ENCODE measurements at regions not wholly inside any gene's neighbourhood (a gene's known extent, or its start where the extent isn't known, plus 50 kb on each side); places are given as distances from the start of the nearest gene placed in this dataset.
A peak's percentile ranks its signal among the peaks of the same experiment; 100 is the strongest.

GRCh38 chr14:51307551-51307950 is 67.5 kb downstream of the TMX1 start:
- no peaks in the 10 kb centered on the region for H3K36me3 ChIP-seq (ENCODE audit: control insufficient read depth in 1 of 2, insufficient read depth in 2 of 2, low read length in 1 of 2)
- WGBS, 2 donors = 99 to 100% methylated on average over 1 of the region's 1 CpG
- H3K4me3 ChIP-seq (ENCODE audit: low read length in 2 of 2) = no peak overlapping the region
- H3K27me3 ChIP-seq (ENCODE audit: control insufficient read depth in 1 of 2, insufficient read depth in 2 of 2, low read length in 1 of 2) = no peaks in the 10 kb centered on the region
- no peaks in the 10 kb centered on the region for H3K9me3 ChIP-seq (ENCODE audit: control insufficient read depth, low read length)
- intact Hi-C loops (cut with DNase I) = no loop called here
- H3K4me1 ChIP-seq (ENCODE audit: control insufficient read depth in 1 of 2, insufficient read depth in 2 of 2, low read length in 2 of 2) = peaks cover 0 to 2% of the 10 kb centered on the region in 2 donors
- H3K27ac ChIP-seq (ENCODE audit: low read depth in 1 of 2, low read length in 2 of 2) = no peak overlapping the region
- DNase-seq = no peak
- ATAC-seq (ENCODE audit: low FRiP score) = no peak

GRCh38 chr14:51308866-51309265 is 68.8 kb downstream of the TMX1 start:
- intact Hi-C loops (cut with DNase I) = no loop called here
- no peak for DNase-seq
- H3K9me3 ChIP-seq (ENCODE audit: control insufficient read depth, low read length) = no peaks in the 10 kb centered on the region
- H3K4me3 ChIP-seq (ENCODE audit: low read length in 2 of 2) = no peak overlapping the region
- no peaks in the 10 kb centered on the region for H3K36me3 ChIP-seq (ENCODE audit: control insufficient read depth in 1 of 2, insufficient read depth in 2 of 2, low read length in 1 of 2)
- no peak overlapping the region for H3K27ac ChIP-seq (ENCODE audit: low read depth in 1 of 2, low read length in 2 of 2)
- no peaks in the 10 kb centered on the region for H3K27me3 ChIP-seq (ENCODE audit: control insufficient read depth in 1 of 2, insufficient read depth in 2 of 2, low read length in 1 of 2)
- peaks cover 0 to 2% of the 10 kb centered on the region in 2 donors for H3K4me1 ChIP-seq (ENCODE audit: control insufficient read depth in 1 of 2, insufficient read depth in 2 of 2, low read length in 2 of 2)
- ATAC-seq (ENCODE audit: low FRiP score) = no peak

GRCh38 chr14:51310505-51310944 is 70.5 kb downstream of the TMX1 start:
- no peak for ATAC-seq (ENCODE audit: low FRiP score)
- DNase-seq = no peak
- Histone ChIP-seq H3K27ac (ENCODE audit: low read depth in 1 of 2, low read length in 2 of 2) (no peak overlapping the region), H3K27me3 (ENCODE audit: control insufficient read depth in 1 of 2, insufficient read depth in 2 of 2, low read length in 1 of 2) (no peaks in the 10 kb centered on the region), H3K36me3 (ENCODE audit: control insufficient read depth in 1 of 2, insufficient read depth in 2 of 2, low read length in 1 of 2) (no peaks in the 10 kb centered on the region), H3K4me3 (ENCODE audit: low read length in 2 of 2) (no peak overlapping the region), H3K9me3 (ENCODE audit: control insufficient read depth, low read length) (no peaks in the 10 kb centered on the region), H3K4me1 (ENCODE audit: control insufficient read depth in 1 of 2, insufficient read depth in 2 of 2, low read length in 2 of 2) (no peaks in the 10 kb centered on the region)
- intact Hi-C loops (cut with DNase I) = no loop called here
- WGBS, 2 donors = 73 to 79% methylated on average over 1 of the region's 1 CpG

GRCh38 chr14:51314321-51315015 is 74.4 kb downstream of the TMX1 start:
- Histone ChIP-seq H3K36me3 (ENCODE audit: control insufficient read depth in 1 of 2, insufficient read depth in 2 of 2, low read length in 1 of 2) (no peaks in the 10 kb centered on the region), H3K27me3 (ENCODE audit: control insufficient read depth in 1 of 2, insufficient read depth in 2 of 2, low read length in 1 of 2) (no peaks in the 10 kb centered on the region), H3K4me1 (ENCODE audit: control insufficient read depth in 1 of 2, insufficient read depth in 2 of 2, low read length in 2 of 2) (peaks cover 2 to 6% of the 10 kb centered on the region in 2 donors), H3K27ac (ENCODE audit: low read depth in 1 of 2, low read length in 2 of 2) (no peak overlapping the region), H3K9me3 (ENCODE audit: control insufficient read depth, low read length) (no peaks in the 10 kb centered on the region), H3K4me3 (ENCODE audit: low read length in 2 of 2) (no peak overlapping the region)
- 94 to 95% methylated on average over 4 of the region's 4 CpGs for WGBS, 2 donors
- ATAC-seq (ENCODE audit: low FRiP score) = no peak
- intact Hi-C loops (cut with DNase I) = no loop called here
- DNase-seq = no peak

DNA sequence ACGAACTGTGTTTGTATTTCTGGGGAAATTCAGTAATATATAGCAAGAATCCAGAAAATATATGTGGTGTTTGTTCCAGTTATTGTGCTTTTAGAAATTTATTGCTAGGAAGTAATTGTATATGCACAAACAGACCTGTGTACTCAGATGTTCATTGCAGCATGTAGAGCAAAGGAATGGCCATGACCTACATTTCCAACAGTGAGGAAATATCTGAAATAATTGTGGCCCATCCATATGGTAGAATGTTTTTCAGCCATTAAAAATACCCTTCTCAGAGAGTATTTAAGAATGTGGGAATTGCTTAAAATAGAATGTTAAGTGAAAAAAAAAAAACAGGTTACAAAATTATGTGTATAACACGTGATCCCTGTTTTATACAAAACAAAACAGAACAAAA is 77.3 kb downstream of the TMX1 start:
- ATAC-seq (ENCODE audit: low FRiP score) = no peak
- Histone ChIP-seq H3K27me3 (ENCODE audit: control insufficient read depth in 1 of 2, insufficient read depth in 2 of 2, low read length in 1 of 2) (no peaks in the 10 kb centered on the region), H3K4me3 (ENCODE audit: low read length in 2 of 2) (no peak overlapping the region), H3K27ac (ENCODE audit: low read depth in 1 of 2, low read length in 2 of 2) (no peak overlapping the region), H3K9me3 (ENCODE audit: control insufficient read depth, low read length) (no peaks in the 10 kb centered on the region), H3K4me1 (ENCODE audit: control insufficient read depth in 1 of 2, insufficient read depth in 2 of 2, low read length in 2 of 2) (peaks cover 2 to 6% of the 10 kb centered on the region in 2 donors), H3K36me3 (ENCODE audit: control insufficient read depth in 1 of 2, insufficient read depth in 2 of 2, low read length in 1 of 2) (no peaks in the 10 kb centered on the region)
- WGBS, 2 donors = 52 to 53% methylated on average over 2 of the region's 2 CpGs
- intact Hi-C loops (cut with DNase I) = no loop called here
- DNase-seq = no peak

- H3K4me1 ChIP-seq (ENCODE audit: control insufficient read depth in 1 of 2, insufficient read depth in 2 of 2, low read length in 2 of 2) = peaks cover 2 to 6% of the 10 kb centered on the region in 2 donors
- ATAC-seq (ENCODE audit: low FRiP score) = peak; percentile 48
- DNase-seq = no peak
- WGBS, 2 donors = 6 to 8% methylated on average over 6 of the region's 6 CpGs
- peak overlapping the region; percentile 3 to 75 for H3K27ac ChIP-seq (ENCODE audit: low read depth in 1 of 2, low read length in 2 of 2)
- H3K9me3 ChIP-seq (ENCODE audit: control insufficient read depth, low read length) = no peaks in the 10 kb centered on the region
- intact Hi-C loops (cut with DNase I) = no loop called here
- no peaks in the 10 kb centered on the region for H3K36me3 ChIP-seq (ENCODE audit: control insufficient read depth in 1 of 2, insufficient read depth in 2 of 2, low read length in 1 of 2)
- no peaks in the 10 kb centered on the region for H3K27me3 ChIP-seq (ENCODE audit: control insufficient read depth in 1 of 2, insufficient read depth in 2 of 2, low read length in 1 of 2)
- H3K4me3 ChIP-seq (ENCODE audit: low read length in 2 of 2) = no peak overlapping the region
These were observed 79.0 kb downstream of the TMX1 start for GRCh38 chr14:51318813-51319597.

- Histone ChIP-seq H3K27me3 (ENCODE audit: control insufficient read depth in 1 of 2, insufficient read depth in 2 of 2, low read length in 1 of 2) (no peaks in the 10 kb centered on the region), H3K27ac (ENCODE audit: low read depth in 1 of 2, low read length in 2 of 2) (no peak overlapping the region), H3K9me3 (ENCODE audit: control insufficient read depth, low read length) (no peaks in the 10 kb centered on the region), H3K36me3 (ENCODE audit: control insufficient read depth in 1 of 2, insufficient read depth in 2 of 2, low read length in 1 of 2) (no peaks in the 10 kb centered on the region), H3K4me3 (ENCODE audit: low read length in 2 of 2) (no peak overlapping the region), H3K4me1 (ENCODE audit: control insufficient read depth in 1 of 2, insufficient read depth in 2 of 2, low read length in 2 of 2) (peaks cover 2 to 6% of the 10 kb centered on the region in 2 donors)
- DNase-seq (no peak), ATAC-seq (ENCODE audit: low FRiP score) (no peak)
- intact Hi-C loops (cut with DNase I) = no loop called here
- 78% methylated on average over 3 of the region's 3 CpGs for WGBS, 2 donors
These were observed 81.0 kb downstream of the TMX1 start for GRCh38 chr14:51321036-51321435.

DNA sequence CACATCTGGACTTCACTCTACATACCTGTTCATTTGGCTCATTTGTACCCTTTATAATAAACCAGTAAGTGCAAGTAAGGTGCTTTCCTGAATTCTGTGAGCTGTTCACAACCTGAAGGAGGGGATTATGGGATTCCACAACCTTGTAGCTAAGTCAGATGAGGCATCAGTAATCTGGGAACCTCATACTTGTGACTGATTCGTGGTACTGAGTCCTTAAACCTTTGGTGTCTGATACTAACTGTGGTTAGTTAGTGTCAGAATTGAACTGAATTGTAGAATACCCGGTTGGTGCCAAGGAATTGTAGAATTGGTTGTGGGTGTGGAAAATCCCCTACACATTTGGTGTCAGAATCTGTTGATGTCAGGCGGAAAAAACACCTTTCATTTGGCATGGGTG is 83.4 kb downstream of the TMX1 start:
- ATAC-seq (ENCODE audit: low FRiP score) (no peak), DNase-seq (no peak)
- Histone ChIP-seq H3K9me3 (ENCODE audit: control insufficient read depth, low read length) (no peaks in the 10 kb centered on the region), H3K27me3 (ENCODE audit: control insufficient read depth in 1 of 2, insufficient read depth in 2 of 2, low read length in 1 of 2) (no peaks in the 10 kb centered on the region), H3K36me3 (ENCODE audit: control insufficient read depth in 1 of 2, insufficient read depth in 2 of 2, low read length in 1 of 2) (no peaks in the 10 kb centered on the region), H3K4me3 (ENCODE audit: low read length in 2 of 2) (no peak overlapping the region), H3K4me1 (ENCODE audit: control insufficient read depth in 1 of 2, insufficient read depth in 2 of 2, low read length in 2 of 2) (peaks cover 2 to 8% of the 10 kb centered on the region in 2 donors), H3K27ac (ENCODE audit: low read depth in 1 of 2, low read length in 2 of 2) (no peak overlapping the region)
- WGBS, 2 donors = 90 to 95% methylated on average over 3 of the region's 3 CpGs
- intact Hi-C loops (cut with DNase I) = no loop called here

DNA sequence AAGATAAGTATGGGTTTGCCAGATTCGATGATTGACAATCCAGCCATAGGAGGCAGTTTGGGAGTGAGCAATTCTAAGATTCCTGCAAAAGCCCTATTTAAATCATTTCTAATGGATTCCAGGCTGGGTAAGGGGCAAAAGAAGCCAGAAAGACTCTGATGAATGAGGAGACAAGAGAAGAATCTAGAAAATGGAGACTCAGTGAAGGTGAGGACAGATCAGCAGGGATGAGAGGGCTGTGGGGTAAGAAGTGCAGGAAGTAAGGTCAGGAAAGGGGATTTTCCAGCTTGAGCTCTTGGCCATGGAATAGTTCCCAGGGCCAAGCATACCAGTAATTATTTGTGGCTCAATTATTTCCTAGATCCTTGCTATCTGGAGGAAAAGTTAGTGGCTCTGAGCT is 87.3 kb downstream of the TMX1 start:
- DNase-seq = no peak
- Histone ChIP-seq H3K36me3 (ENCODE audit: control insufficient read depth in 1 of 2, insufficient read depth in 2 of 2, low read length in 1 of 2) (no peaks in the 10 kb centered on the region), H3K4me3 (ENCODE audit: low read length in 2 of 2) (no peak overlapping the region), H3K4me1 (ENCODE audit: control insufficient read depth in 1 of 2, insufficient read depth in 2 of 2, low read length in 2 of 2) (peaks cover 0 to 4% of the 10 kb centered on the region in 2 donors), H3K9me3 (ENCODE audit: control insufficient read depth, low read length) (no peaks in the 10 kb centered on the region), H3K27ac (ENCODE audit: low read depth in 1 of 2, low read length in 2 of 2) (no peak overlapping the region), H3K27me3 (ENCODE audit: control insufficient read depth in 1 of 2, insufficient read depth in 2 of 2, low read length in 1 of 2) (no peaks in the 10 kb centered on the region)
- intact Hi-C loops (cut with DNase I) = no loop called here
- no peak for ATAC-seq (ENCODE audit: low FRiP score)
- WGBS, 2 donors = 35 to 38% methylated on average over 1 of the region's 1 CpG

Data from aorta (tissue), 5 donors.